Astrocyte of the cerebellum (primary cell): ENCODE measurements at regions not wholly inside any gene's neighbourhood (a gene's known extent, or its start where the extent isn't known, plus 50 kb on each side); places are given as distances from the start of the nearest gene placed in this dataset.

Experiments used
- DNase-seq: peaks from one replicate; pipeline ENCODE4 v3.0.0-alpha.2; 2011; ENCODE audit warnings: low read depth
- H3K4me3 ChIP-seq: 2 replicates; pipeline ENCODE4 v1.5.1; 2011; ENCODE audit warnings: mild to moderate bottlenecking, low read depth, low read length, moderate library complexity
- in situ Hi-C: cut with HindIII; loops from 2 replicates; pipeline ENCODE4 v1.10.0; 2017; ENCODE audit warnings: low sequenced_read_pairs
- TF ChIP-seq, protein P1 (sequence below): IDR thresholded peaks from 2 replicates; pipeline ENCODE4 v1.5.1; 2012; ENCODE audit warnings: low read length, low read depth, moderate library complexity, mild to moderate bottlenecking; ENCODE audit errors: missing control alignments

GRCh38 chr10:118537623-118538022, 57.8 kb downstream of the PRLHR start:
- TF ChIP-seq, protein P1, sequence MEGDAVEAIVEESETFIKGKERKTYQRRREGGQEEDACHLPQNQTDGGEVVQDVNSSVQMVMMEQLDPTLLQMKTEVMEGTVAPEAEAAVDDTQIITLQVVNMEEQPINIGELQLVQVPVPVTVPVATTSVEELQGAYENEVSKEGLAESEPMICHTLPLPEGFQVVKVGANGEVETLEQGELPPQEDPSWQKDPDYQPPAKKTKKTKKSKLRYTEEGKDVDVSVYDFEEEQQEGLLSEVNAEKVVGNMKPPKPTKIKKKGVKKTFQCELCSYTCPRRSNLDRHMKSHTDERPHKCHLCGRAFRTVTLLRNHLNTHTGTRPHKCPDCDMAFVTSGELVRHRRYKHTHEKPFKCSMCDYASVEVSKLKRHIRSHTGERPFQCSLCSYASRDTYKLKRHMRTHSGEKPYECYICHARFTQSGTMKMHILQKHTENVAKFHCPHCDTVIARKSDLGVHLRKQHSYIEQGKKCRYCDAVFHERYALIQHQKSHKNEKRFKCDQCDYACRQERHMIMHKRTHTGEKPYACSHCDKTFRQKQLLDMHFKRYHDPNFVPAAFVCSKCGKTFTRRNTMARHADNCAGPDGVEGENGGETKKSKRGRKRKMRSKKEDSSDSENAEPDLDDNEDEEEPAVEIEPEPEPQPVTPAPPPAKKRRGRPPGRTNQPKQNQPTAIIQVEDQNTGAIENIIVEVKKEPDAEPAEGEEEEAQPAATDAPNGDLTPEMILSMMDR, result no peak
- H3K4me3 ChIP-seq, result no peak overlapping the region
- no peak for DNase-seq
- in situ Hi-C loops, result no loop called here

DNA sequence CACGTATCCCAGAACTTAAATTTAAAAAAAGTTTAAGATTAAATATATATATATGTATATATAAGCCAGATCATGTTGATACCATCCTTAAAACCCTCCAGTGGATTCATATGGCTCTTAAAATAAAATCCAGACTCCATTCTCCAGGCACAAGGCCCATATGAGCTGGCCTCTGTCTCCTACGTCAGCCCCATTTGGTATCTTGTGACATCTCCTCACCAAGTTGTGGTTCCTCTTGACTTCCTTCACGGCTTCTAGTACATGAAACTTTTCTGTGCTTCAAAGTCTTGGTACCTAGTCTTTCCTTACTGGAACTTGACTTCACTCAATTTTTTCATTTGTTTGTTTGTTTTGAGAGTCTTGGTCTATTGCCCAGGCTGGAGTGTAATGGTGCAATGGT, 61.3 kb downstream of the PRLHR start:
- in situ Hi-C loops, result no loop called here
- no peak overlapping the region for H3K4me3 ChIP-seq
- TF ChIP-seq, protein P1, result no peak
- no peak for DNase-seq

- in situ Hi-C loops, result no loop called here
- no peak for DNase-seq
- H3K4me3 ChIP-seq, result no peak overlapping the region
- TF ChIP-seq, protein P1, result no peak
These were observed 64.2 kb downstream of the PRLHR start for GRCh38 chr10:118531105-118531852.

DNA sequence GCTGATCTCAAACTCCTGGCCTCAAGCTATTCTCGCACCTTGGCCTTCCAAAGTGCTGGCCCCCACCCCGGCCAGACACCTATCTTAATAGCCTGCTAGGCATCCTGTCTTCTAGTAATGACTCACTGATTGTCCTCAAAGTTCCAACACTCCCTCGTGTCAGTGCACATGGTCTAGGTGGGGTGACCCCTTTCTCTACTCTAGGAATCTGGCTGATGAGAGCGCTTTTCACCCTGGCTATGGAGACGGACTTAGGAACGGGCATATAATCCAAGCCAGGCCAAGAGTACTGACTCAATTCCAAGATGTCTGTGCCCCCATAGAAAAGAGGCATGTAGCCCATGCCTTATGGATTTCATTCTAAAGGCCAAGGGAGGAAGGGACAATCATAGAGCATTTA, 67.0 kb downstream of the PRLHR start:
- TF ChIP-seq, protein P1, result no peak
- in situ Hi-C loops, result no loop called here
- DNase-seq, result no peak
- no peak overlapping the region for H3K4me3 ChIP-seq

GRCh38 chr10:118523775-118524174, 71.7 kb downstream of the PRLHR start:
- DNase-seq, result no peak
- TF ChIP-seq, protein P1, result no peak
- no peak overlapping the region for H3K4me3 ChIP-seq
- in situ Hi-C loops, result no loop called here

- no peak overlapping the region for H3K4me3 ChIP-seq
- DNase-seq, result peak; percentile 38
- in situ Hi-C loops, result no loop called here
- TF ChIP-seq, protein P1, result no peak
These were observed 72.5 kb downstream of the PRLHR start for GRCh38 chr10:118522791-118523498.
